ENCODE measurements at regions not wholly inside any gene's neighbourhood (a gene's known extent, or its start where the extent isn't known, plus 50 kb on each side); places are given as distances from the start of the nearest gene placed in this dataset.
A peak's percentile ranks its signal among the peaks of the same experiment; 100 is the strongest.
"Not testable (repeated sequence)": the region's sequence is repeated elsewhere in the genome, so short reads cannot be mapped to it uniquely, and the experiment has no call there.

DNA sequence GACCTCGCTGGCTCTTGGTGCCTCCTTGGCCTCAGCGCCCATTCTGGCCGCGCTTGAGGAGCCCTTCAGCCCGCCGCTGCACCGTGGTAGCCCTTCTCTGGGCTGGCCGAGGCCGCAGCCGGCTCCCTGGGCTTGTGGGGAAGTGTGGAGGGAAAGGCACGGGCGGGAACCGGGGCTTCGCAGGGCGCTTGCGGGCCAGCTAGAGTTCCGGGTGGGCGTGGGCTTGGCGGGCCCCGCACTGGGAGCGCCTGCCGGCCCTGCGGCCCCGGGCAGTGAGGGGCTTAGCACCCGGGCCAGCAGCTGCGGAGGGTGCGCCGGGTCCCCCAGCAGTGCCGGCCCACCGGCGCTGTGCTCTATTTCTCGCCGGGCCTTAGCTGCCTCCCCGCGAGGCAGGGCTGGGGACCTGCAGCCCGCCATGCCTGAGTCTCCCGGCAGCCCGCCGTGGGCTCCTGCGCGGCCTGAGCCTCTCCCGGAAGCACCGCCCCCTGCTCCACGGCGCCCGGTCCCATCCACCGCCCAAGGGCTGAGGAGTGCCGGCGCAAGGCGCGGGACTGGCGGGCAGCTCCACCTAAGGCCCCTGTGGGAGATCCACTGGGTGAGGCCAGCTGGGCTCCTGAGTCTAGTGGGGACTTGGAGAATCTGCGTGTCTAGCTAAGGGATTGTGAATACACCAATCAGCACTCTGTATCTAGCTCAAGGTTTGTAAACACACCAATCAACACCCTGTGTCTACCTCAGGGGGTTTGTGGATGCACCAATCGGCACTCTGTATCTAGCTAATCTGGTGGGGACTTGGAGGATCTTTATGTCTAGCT, 141.1 kb downstream of the SLCO4C1 start:
- H3K36me3 Mint-ChIP-seq (ENCODE audit: low read depth); H3K9me3 Mint-ChIP-seq; DNase-seq; intact Hi-C loops (cut with micrococcal nuclease); H3K27ac Mint-ChIP-seq; H3K4me1 Mint-ChIP-seq (ENCODE audit: low read depth); H3K27me3 Mint-ChIP-seq (ENCODE audit: low read depth): not testable (repeated sequence)
- peak overlapping the region; percentile 45 for H3K4me3 Mint-ChIP-seq
- CTCF ChIA-PET: interaction anchor here (0.6 to 1.2 kb wide), 2 partner anchors 13 to 65 kb away, joined by 3 to 4 read pairs; no protein-coding TSS in a partner anchor

DNA sequence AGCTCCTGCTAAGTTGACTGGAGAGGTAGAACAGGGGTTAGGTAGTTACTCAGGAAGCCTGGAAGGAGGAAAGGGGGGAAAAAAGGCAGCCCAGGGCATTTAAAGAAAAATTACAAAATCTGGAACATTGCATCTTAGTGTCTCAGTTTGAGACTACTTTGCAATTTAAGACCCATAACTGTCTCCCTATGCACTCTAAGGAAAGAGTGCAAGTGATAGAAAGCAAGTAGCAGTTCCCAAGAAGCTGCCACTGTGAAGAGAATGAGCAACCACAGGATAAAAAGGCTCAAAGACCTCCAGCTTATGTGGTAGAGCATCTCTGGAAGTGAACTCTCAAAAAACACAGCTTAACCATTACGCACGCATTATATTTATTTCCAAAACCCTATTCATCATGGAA, 141.8 kb downstream of the SLCO4C1 start:
- peaks cover 3% of the 10 kb centered on the region for H3K27me3 Mint-ChIP-seq (ENCODE audit: low read depth)
- CTCF ChIA-PET: no interaction called here
- intact Hi-C loops (cut with micrococcal nuclease): no loop called here
- H3K4me1 Mint-ChIP-seq (ENCODE audit: low read depth): no peaks in the 10 kb centered on the region
- peaks cover 2% of the 10 kb centered on the region for H3K9me3 Mint-ChIP-seq
- no peaks in the 10 kb centered on the region for H3K36me3 Mint-ChIP-seq (ENCODE audit: low read depth)
- no peak overlapping the region for H3K27ac Mint-ChIP-seq
- DNase-seq: no peak
- H3K4me3 Mint-ChIP-seq: peak overlapping the region; percentile 50

DNA sequence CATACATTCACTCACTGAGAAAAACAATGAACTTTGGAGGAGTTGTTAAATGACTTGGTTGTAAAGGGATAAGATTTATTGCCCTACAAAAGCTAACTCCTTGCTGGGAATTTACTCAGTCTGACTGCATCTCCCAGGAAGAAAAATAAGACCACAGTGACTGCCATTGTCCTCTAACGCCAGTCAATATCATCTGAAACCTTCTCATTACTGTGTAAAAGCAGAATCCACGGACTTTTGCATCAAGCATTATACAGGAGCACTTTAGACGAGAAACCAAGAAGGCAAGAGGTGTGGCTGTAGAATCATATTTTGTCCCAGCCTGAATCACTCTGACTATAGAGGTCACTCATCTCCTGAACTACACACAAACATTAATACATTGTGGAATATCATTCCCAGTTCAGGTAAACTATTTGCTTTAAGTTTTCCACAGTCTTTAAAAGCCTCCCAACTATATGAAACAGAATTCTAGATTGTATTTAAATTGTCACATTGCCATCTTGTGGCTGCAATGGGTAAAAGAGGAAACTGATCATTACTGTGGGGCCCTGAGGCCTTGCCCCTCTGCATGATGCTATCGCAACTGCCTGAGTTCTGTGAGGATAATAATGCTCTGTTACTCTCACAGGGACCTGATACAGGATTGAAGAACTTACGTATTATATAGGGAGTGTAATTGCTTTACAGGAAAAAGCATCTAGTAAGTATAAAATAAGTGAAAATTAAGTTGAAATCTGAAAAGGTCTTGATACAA, 142.9 kb downstream of the SLCO4C1 start:
- CTCF ChIA-PET: interaction anchor here (0.6 to 0.7 kb wide), 2 partner anchors 34 to 1943 kb away, joined by 3 read pairs; no protein-coding TSS in a partner anchor
- no peak overlapping the region for H3K27ac Mint-ChIP-seq
- H3K36me3 Mint-ChIP-seq (ENCODE audit: low read depth): no peaks in the 10 kb centered on the region
- no peaks in the 10 kb centered on the region for H3K27me3 Mint-ChIP-seq (ENCODE audit: low read depth)
- DNase-seq: no peak
- intact Hi-C loops (cut with micrococcal nuclease): loop anchor here (1.0 to 2.0 kb wide), 2 partner anchors 72 to 211 kb away; no protein-coding TSS in a partner anchor
- peaks cover 2% of the 10 kb centered on the region for H3K9me3 Mint-ChIP-seq
- H3K4me3 Mint-ChIP-seq: no peak overlapping the region
- H3K4me1 Mint-ChIP-seq (ENCODE audit: low read depth): no peaks in the 10 kb centered on the region

DNA sequence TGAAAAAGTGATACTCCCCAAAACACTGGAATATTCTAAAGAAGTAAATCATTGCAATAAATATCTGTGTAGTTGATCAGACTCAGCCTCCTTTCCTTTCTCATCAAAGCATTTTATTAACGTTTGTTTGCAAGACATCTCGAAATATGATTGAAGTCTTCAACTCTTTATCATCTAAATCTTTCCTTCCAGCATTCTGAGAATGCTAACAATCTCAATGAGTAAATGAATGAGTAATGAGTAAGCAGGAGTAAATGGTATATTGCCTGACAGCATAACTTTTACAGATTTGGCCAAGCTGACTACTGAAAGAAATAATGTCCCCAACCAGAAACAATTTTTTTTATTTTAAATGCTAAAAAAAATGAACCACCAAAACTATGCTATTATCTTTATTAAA, 157.1 kb downstream of the SLCO4C1 start:
- no peaks in the 10 kb centered on the region for H3K9me3 Mint-ChIP-seq
- no peaks in the 10 kb centered on the region for H3K36me3 Mint-ChIP-seq (ENCODE audit: low read depth)
- H3K27ac Mint-ChIP-seq: no peak overlapping the region
- H3K27me3 Mint-ChIP-seq (ENCODE audit: low read depth): no peaks in the 10 kb centered on the region
- H3K4me3 Mint-ChIP-seq: no peak overlapping the region
- intact Hi-C loops (cut with micrococcal nuclease): no loop called here
- no peak for DNase-seq
- H3K4me1 Mint-ChIP-seq (ENCODE audit: low read depth): no peaks in the 10 kb centered on the region
- CTCF ChIA-PET: no interaction called here

DNA sequence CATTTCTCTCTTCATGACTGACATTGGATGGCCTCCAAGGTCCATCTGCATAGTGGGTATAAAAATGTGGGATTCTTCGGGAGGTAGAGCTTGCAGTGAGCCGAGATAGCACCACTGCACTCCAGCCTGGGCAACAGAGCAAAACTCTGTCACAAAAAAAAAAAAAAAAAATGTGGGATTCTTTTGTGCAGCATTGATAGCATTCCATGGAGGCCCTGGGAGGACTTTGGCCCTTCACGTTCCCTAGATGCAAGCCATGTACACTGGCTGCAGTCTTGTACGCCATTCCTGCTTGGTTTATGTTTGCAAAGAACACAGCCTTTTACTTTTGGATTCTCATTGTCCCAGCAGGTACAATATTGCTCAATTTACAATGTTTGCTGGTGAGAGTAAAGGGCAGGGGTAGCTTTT, 157.8 kb downstream of the SLCO4C1 start:
- Mint-ChIP-seq H3K27ac (no peak overlapping the region), H3K4me3 (no peak overlapping the region), H3K9me3 (no peaks in the 10 kb centered on the region), H3K27me3 (ENCODE audit: low read depth) (no peaks in the 10 kb centered on the region), H3K36me3 (ENCODE audit: low read depth) (no peaks in the 10 kb centered on the region), H3K4me1 (ENCODE audit: low read depth) (no peaks in the 10 kb centered on the region)
- CTCF ChIA-PET: interaction anchor here (0.6 kb wide), 1 partner anchor 19 kb away, joined by 4 read pairs; no protein-coding TSS in a partner anchor
- intact Hi-C loops (cut with micrococcal nuclease): no loop called here
- DNase-seq: no peak

DNA sequence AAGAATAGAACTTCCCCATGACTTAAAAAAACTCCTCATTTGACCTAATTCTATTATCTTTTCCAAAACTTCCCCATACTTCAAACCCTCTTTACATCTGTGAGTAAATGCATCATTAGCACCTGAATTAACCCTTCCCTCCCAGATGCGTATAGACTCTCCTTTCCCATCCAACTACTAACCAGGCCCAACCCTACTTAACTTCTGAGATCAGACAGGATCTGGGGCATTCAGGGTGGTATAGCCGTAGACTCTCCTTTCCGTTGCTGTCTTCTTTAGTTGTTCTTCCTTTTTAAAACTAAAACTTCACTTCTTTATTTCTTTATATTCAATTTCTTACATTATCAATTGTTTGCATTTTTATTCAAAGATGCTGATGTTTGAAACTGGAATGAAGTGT, 165.2 kb downstream of the SLCO4C1 start:
- peaks cover 3% of the 10 kb centered on the region for H3K9me3 Mint-ChIP-seq
- intact Hi-C loops (cut with micrococcal nuclease): no loop called here
- H3K27ac Mint-ChIP-seq: no peak overlapping the region
- no peak for DNase-seq
- CTCF ChIA-PET: no interaction called here
- no peak overlapping the region for H3K4me3 Mint-ChIP-seq
- H3K27me3 Mint-ChIP-seq (ENCODE audit: low read depth): no peaks in the 10 kb centered on the region
- no peaks in the 10 kb centered on the region for H3K4me1 Mint-ChIP-seq (ENCODE audit: low read depth)
- no peaks in the 10 kb centered on the region for H3K36me3 Mint-ChIP-seq (ENCODE audit: low read depth)

DNA sequence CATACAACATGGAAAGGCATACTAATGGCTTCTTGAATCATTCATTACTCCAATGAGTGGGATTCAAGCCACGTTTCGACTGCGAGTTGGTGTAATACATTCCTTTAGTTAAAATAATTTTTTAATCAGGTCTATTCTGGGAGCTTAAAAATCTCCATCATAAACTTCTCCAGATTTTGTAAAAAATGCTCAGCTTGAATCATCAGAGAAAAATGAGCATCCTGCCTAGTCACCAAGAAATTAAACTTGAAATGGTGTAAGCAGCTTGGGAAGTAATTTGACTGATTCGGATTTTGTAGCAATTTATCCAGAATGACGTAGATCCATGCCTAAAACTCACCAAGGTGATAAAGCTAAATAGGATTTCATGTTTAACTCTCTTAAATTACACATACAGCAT, 165.7 kb downstream of the SLCO4C1 start:
- H3K4me3 Mint-ChIP-seq: no peak overlapping the region
- peaks cover 3% of the 10 kb centered on the region for H3K9me3 Mint-ChIP-seq
- H3K4me1 Mint-ChIP-seq (ENCODE audit: low read depth): no peaks in the 10 kb centered on the region
- H3K27ac Mint-ChIP-seq: no peak overlapping the region
- DNase-seq: no peak
- no peaks in the 10 kb centered on the region for H3K27me3 Mint-ChIP-seq (ENCODE audit: low read depth)
- intact Hi-C loops (cut with micrococcal nuclease): no loop called here
- CTCF ChIA-PET: no interaction called here
- no peaks in the 10 kb centered on the region for H3K36me3 Mint-ChIP-seq (ENCODE audit: low read depth)

DNA sequence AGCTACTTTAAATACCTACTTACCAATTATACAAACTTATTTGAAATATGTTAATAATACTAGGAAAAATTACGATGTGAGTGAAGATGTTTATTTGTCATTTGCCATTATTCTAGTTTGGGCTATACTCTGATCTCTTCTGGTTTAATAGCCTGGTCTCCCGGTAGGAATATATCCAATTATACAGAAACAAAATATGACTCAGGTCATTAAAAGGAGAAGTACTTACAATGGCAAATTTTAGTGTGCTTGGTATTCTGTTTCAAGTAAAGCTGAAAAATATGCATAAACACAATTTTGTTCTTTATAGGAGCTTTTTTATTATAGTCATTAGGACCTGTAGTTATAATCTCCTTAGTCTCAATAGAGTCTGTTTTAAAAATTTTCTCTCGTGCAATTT, 176.8 kb downstream of the SLCO4C1 start:
- intact Hi-C loops (cut with micrococcal nuclease): no loop called here
- Mint-ChIP-seq H3K27ac (no peak overlapping the region), H3K4me1 (ENCODE audit: low read depth) (no peaks in the 10 kb centered on the region), H3K27me3 (ENCODE audit: low read depth) (no peaks in the 10 kb centered on the region), H3K4me3 (no peak overlapping the region), H3K9me3 (peaks cover 1% of the 10 kb centered on the region), H3K36me3 (ENCODE audit: low read depth) (no peaks in the 10 kb centered on the region)
- no peak for DNase-seq
- CTCF ChIA-PET: interaction anchor here (1.2 kb wide), 1 partner anchor 33 kb away, joined by 3 read pairs; no protein-coding TSS in a partner anchor

- no peak overlapping the region for H3K4me3 Mint-ChIP-seq
These were observed 180.3 kb downstream of the SLCO4C1 start for GRCh38 chr5:102115736-102116135.

GRCh38 chr5:102114525-102115069, 181.5 kb downstream of the SLCO4C1 start:
- intact Hi-C loops (cut with micrococcal nuclease): no loop called here
- H3K4me3 Mint-ChIP-seq: no peak overlapping the region
- no peaks in the 10 kb centered on the region for H3K36me3 Mint-ChIP-seq (ENCODE audit: low read depth)
- H3K9me3 Mint-ChIP-seq: peaks cover 9% of the 10 kb centered on the region
- no peak overlapping the region for H3K27ac Mint-ChIP-seq
- no peaks in the 10 kb centered on the region for H3K4me1 Mint-ChIP-seq (ENCODE audit: low read depth)
- no peak for DNase-seq
- H3K27me3 Mint-ChIP-seq (ENCODE audit: low read depth): no peaks in the 10 kb centered on the region
- CTCF ChIA-PET: no interaction called here

More at GRCh38 chr5:102115736-102116135, 180.3 kb downstream of the SLCO4C1 start:
- Mint-ChIP-seq H3K9me3 (peaks cover 9% of the 10 kb centered on the region), H3K4me1 (ENCODE audit: low read depth) (no peaks in the 10 kb centered on the region), H3K27ac (no peak overlapping the region), H3K27me3 (ENCODE audit: low read depth) (no peaks in the 10 kb centered on the region), H3K36me3 (ENCODE audit: low read depth) (no peaks in the 10 kb centered on the region)
- CTCF ChIA-PET: no interaction called here
- no peak for DNase-seq
- intact Hi-C loops (cut with micrococcal nuclease): no loop called here

GRCh38 chr5:102107865-102108264, 188.2 kb downstream of the SLCO4C1 start:
- H3K4me3 Mint-ChIP-seq: no peak overlapping the region
- no peaks in the 10 kb centered on the region for H3K36me3 Mint-ChIP-seq (ENCODE audit: low read depth)
- H3K9me3 Mint-ChIP-seq: peaks cover 8% of the 10 kb centered on the region
- intact Hi-C loops (cut with micrococcal nuclease): no loop called here
- H3K4me1 Mint-ChIP-seq (ENCODE audit: low read depth): no peaks in the 10 kb centered on the region
- DNase-seq: no peak
- H3K27ac Mint-ChIP-seq: no peak overlapping the region
- H3K27me3 Mint-ChIP-seq (ENCODE audit: low read depth): no peaks in the 10 kb centered on the region
- CTCF ChIA-PET: no interaction called here

DNA sequence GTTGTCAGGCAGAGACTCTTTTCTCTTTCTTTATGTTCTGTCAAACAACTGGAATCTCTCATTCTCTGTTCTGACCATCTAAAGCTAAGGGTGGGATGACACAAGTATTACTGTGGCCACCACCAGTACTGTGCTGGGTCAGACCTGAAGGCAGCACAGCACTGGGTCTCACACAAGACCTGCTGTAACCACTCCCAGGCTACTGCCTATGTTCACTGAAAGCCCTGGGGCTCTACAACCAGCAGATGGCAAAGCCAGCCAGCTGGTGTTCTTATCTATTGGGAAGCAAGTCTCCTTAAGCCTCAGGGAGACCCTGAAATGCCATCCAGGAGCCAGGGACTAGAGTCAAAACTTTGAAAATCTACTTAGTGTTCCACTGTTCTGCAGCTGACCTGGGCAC, 189.5 kb downstream of the SLCO4C1 start:
- Mint-ChIP-seq H3K27ac (no peak overlapping the region), H3K36me3 (ENCODE audit: low read depth) (no peaks in the 10 kb centered on the region), H3K4me1 (ENCODE audit: low read depth) (no peaks in the 10 kb centered on the region), H3K9me3 (peaks cover 3% of the 10 kb centered on the region), H3K4me3 (no peak overlapping the region), H3K27me3 (ENCODE audit: low read depth) (no peaks in the 10 kb centered on the region)
- DNase-seq: no peak
- CTCF ChIA-PET: no interaction called here
- intact Hi-C loops (cut with micrococcal nuclease): no loop called here

Data from activated naive CD4-positive, alpha-beta T cell treated with anti-CD3 and anti-CD28 coated beads for 36 hours (primary cell).